ENCODE measurements at regions not wholly inside any gene's neighbourhood (a gene's known extent, or its start where the extent isn't known, plus 50 kb on each side); places are given as distances from the start of the nearest gene placed in this dataset.
A peak's percentile ranks its signal among the peaks of the same experiment; 100 is the strongest.

- no peak for DNase-seq
Measured at GRCh38 chr6:3522561-3523260, 65.9 kb upstream of the SLC22A23 start.

- no peak for DNase-seq
Measured at GRCh38 chr6:3520281-3521230, 63.7 kb upstream of the SLC22A23 start.

- DNase-seq: peak; percentile 31
Measured at GRCh38 chr6:3518356-3519190, 61.7 kb upstream of the SLC22A23 start.

GRCh38 chr6:3517350-3517749 is 60.5 kb upstream of the SLC22A23 start:
- DNase-seq: no peak

GRCh38 chr6:3516092-3516491 is 59.2 kb upstream of the SLC22A23 start:
- DNase-seq: no peak

GRCh38 chr6:3515669-3516068 is 58.8 kb upstream of the SLC22A23 start:
- DNase-seq: no peak

GRCh38 chr6:3513416-3513815 is 56.6 kb upstream of the SLC22A23 start:
- DNase-seq: no peak

- no peak for DNase-seq
Measured at GRCh38 chr6:3512832-3513231, 56.0 kb upstream of the SLC22A23 start.

GRCh38 chr6:3510617-3511016 is 53.8 kb upstream of the SLC22A23 start:
- no peak for DNase-seq

GRCh38 chr6:3510178-3510577 is 53.3 kb upstream of the SLC22A23 start:
- DNase-seq: no peak

- no peak for DNase-seq
Measured at GRCh38 chr6:3509336-3509735, 52.5 kb upstream of the SLC22A23 start.

- DNase-seq: no peak
Measured at GRCh38 chr6:3506751-3507383, 50.0 kb upstream of the SLC22A23 start.
